Heart right ventricle (tissue), 16 donors: ENCODE measurements at regions not wholly inside any gene's neighbourhood (a gene's known extent, or its start where the extent isn't known, plus 50 kb on each side); places are given as distances from the start of the nearest gene placed in this dataset.

Experiments used
- ATAC-seq, 8 donors: fragments of 200-7000 bp; cut with Tn5 transposase; one replicate each; pipeline ENCODE4 v1.9.1; 2020; ENCODE audit warnings: mild to moderate bottlenecking in 8 of 8, moderate library complexity in 8 of 8, moderate number of reproducible peaks in 1 of 8
- DNase-seq, 2 donors: peaks; one replicate each; pipeline ENCODE4 v3.0.0-alpha.2; 2020
- H3K27ac ChIP-seq, 10 donors: fragments of 200-600 bp; sonication (generic) in 2 of 10; one replicate each; pipeline versions ENCODE4 v1.5.0 to v1.8.0; 2020 to 2022; ENCODE audit warnings: mild to moderate bottlenecking in 3 of 10
- H3K27me3 ChIP-seq, 7 donors: fragments of 200-600 bp; one replicate each; pipeline ENCODE4 v1.8.0; 2021 to 2022; ENCODE audit warnings: mild to moderate bottlenecking in 2 of 7
- H3K36me3 ChIP-seq, 9 donors: fragments of 200-600 bp; sonication (generic) in 1 of 9; one replicate each; pipeline versions ENCODE4 v1.5.0 to v1.8.0; 2020 to 2022; ENCODE audit warnings: mild to moderate bottlenecking in 2 of 9
- H3K4me1 ChIP-seq, 9 donors: fragments of 200-600 bp; sonication (generic) in 1 of 9; one replicate each; pipeline versions ENCODE4 v1.5.0 to v1.8.0; 2020 to 2022; ENCODE audit warnings: mild to moderate bottlenecking in 4 of 9
- H3K4me3 ChIP-seq, 10 donors: fragments of 200-600 bp; sonication (generic) in 2 of 10; one replicate each; pipeline versions ENCODE4 v1.5.0 to v1.8.0; 2020 to 2022; ENCODE audit warnings: mild to moderate bottlenecking in 7 of 10, moderate library complexity in 2 of 10
- H3K9me3 ChIP-seq, 11 donors: fragments of 200-600 bp in 10 of 11; sonication (generic) in 2 of 11; one replicate each; pipeline versions ENCODE4 v1.5.0 to v1.8.0; 2013 to 2022; ENCODE audit warnings: mild to moderate bottlenecking in 2 of 11, control low read depth in 1 of 11, moderate library complexity in 1 of 11
- CTCF ChIP-seq, 9 donors: fragments of 200-600 bp; sonication (generic) in 2 of 9; IDR thresholded peaks; one replicate each; pipeline versions ENCODE4 v1.5.0 to v1.8.0; 2021 to 2022; ENCODE audit warnings: antibody characterized with exemption in 9 of 9, mild to moderate bottlenecking in 5 of 9, moderate library complexity in 1 of 9
- WGBS, 2 donors: extraction: QIAGEN DNeasy Blood & Tissue Kit; methylation state at CpG; one replicate each; pipeline ENCODE4 v1.1.7; 2013; ENCODE audit warnings: inconsistent platforms in 1 of 2; 5-methylcytosine and 5-hydroxymethylcytosine counted together
- intact Hi-C, 10 donors: fragments of 100-400 bp; cut with DNase I; formaldehyde crosslinking; loops; one replicate each; pipeline versions ENCODE4 v1.11.1 to v1.14.2; 2022
- donor health status: Arrhythmogenic right ventricular cardiomyopathy.
- donor health status: ischemic (EF 13 %, LVEDD 7.1; RV severe dilation, severe dysfunction).
- donor health status: healthy with polysubstance abuse.
- donor health status: DM: no; HTN: yes; CAD: no.
- donor health status: DM: no; HTN: no; CAD: no.
- donor health status: ischemic (EF 25% LVEDD 6.9; RV normal size, moderate dysfunction).
- donor health status: ischemic (EF 25% LVEDD 5.7; RV mildly dilated, moderate dysfunction).
- donor health status: healthy.
- donor health status: DM: yes; HTN: yes; CAD: no.
- donor health status: Ischemic cardiomyopathy.
- donor health status: ischemic (EF 35%, LVEDD 5.7; RV mildly dilated, moderate dysfunction).
- donor health status: nonischemic (EF 11% LVEDD 7.7; RV severe dilation, severe dysfunction).
- donor health status: DM: yes; HTN: yes; CAD: no.
- donor health status: PGD.
- donor health status: ischemic (EF 29% LVEDD 5.4; RV normal size, mild dysfunction).
- donor health status: nonischemic (EF 23%, LVEDD 6.1; RV moderate dilation, normal function).

DNA sequence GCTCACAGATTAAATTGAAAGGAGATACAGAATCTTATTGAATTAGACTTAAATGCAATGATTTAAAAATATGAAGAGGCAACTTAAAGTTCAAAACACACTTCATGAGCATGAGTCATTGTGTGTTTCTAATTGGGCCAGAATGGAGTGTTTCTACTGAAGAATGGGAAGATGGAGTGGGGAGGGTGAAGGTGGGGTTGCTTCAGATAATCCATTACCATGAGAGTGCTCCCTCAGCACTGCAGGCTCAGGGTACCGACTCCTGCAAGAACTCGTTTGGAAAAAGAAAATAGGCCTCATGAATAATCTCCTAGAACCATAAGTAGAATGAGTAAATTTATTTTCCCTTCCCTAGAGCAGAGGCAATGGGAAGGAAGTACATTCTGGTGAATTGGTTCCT, 372.8 kb downstream of the TOX3 start:
- TF ChIP-seq CTCF (IDR thresholded peaks at IDR 0.05), result no peak
- Histone ChIP-seq H3K9me3 (peaks cover 0 to 4% (median 0%) of the 10 kb centered on the region in 11 donors), H3K36me3 (no peaks in the 10 kb centered on the region), H3K4me1 (no peaks in the 10 kb centered on the region), H3K27me3 (no peaks in the 10 kb centered on the region), H3K27ac (no peak overlapping the region), H3K4me3 (no peak overlapping the region)
- 78 to 88% methylated on average over 2 of the region's 2 CpGs for WGBS, 2 donors
- intact Hi-C loops, result no loop called here
- ATAC-seq, result no peak
- DNase-seq, result no peak

GRCh38 chr16:52171481-52171880, 375.5 kb downstream of the TOX3 start:
- Histone ChIP-seq H3K36me3 (no peaks in the 10 kb centered on the region), H3K4me3 (no peak overlapping the region), H3K27ac (no peak overlapping the region), H3K9me3 (peaks cover 0 to 4% (median 0%) of the 10 kb centered on the region in 11 donors), H3K27me3 (no peaks in the 10 kb centered on the region), H3K4me1 (no peaks in the 10 kb centered on the region)
- intact Hi-C loops, result no loop called here
- no peak for ATAC-seq
- no peak for TF ChIP-seq CTCF (IDR thresholded peaks at IDR 0.05)
- DNase-seq, result no peak

DNA sequence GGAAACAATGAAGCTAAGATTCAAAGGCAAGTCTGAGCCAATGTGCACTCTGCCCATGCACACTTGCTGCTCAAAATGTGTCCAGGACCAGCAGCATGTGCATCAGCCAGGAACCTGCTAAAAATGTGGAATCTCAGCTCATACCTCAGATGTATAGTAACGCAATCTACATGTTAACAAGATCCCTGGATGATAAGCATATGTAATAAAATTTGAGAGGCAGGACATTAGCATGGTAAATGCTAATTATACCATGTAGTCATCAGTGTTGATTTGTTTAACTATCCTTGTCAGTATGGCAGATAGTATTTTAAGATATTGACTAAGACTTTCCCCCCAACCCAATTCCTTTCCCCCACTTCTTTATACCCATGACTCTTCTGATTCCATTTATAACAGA, 379.6 kb downstream of the TOX3 start:
- H3K36me3 ChIP-seq, result no peaks in the 10 kb centered on the region
- WGBS, 2 donors, result 42 to 79% methylated on average over 1 of the region's 1 CpG
- no peaks in the 10 kb centered on the region for H3K27me3 ChIP-seq
- DNase-seq (no peak), ATAC-seq (no peak)
- H3K9me3 ChIP-seq, result peaks cover 0 to 6% (median 0%) of the 10 kb centered on the region in 11 donors
- H3K27ac ChIP-seq, result no peak overlapping the region
- H3K4me1 ChIP-seq, result no peaks in the 10 kb centered on the region
- TF ChIP-seq CTCF (IDR thresholded peaks at IDR 0.05), result no peak
- intact Hi-C loops, result no loop called here
- H3K4me3 ChIP-seq, result no peak overlapping the region

DNA sequence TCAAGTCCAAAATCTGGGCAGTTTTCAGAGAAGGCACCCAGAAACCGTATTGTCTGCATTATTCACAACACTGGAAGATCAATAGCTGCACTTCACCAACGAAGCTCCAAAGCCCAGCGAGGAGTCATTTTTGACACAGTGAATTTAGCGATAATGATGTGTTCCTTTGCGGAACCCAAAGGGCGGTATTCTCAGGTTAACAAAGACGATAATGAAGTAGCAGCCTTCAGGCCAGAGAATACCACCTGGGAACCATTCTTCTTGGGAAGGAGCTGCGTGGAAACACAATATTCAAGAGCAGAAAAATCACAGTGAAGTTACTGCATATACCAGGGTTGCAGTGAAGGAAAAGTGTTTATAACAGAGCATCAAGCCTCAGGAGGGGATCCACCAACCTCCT, 381.0 kb downstream of the TOX3 start:
- intact Hi-C loops, result no loop called here
- H3K4me3 ChIP-seq, result no peak overlapping the region
- H3K27me3 ChIP-seq, result no peaks in the 10 kb centered on the region
- H3K36me3 ChIP-seq, result no peaks in the 10 kb centered on the region
- no peak for TF ChIP-seq CTCF (IDR thresholded peaks at IDR 0.05)
- no peak for ATAC-seq
- peaks cover 0 to 6% (median 0%) of the 10 kb centered on the region in 11 donors for H3K9me3 ChIP-seq
- no peaks in the 10 kb centered on the region for H3K4me1 ChIP-seq
- no peak overlapping the region for H3K27ac ChIP-seq
- DNase-seq, result no peak
- WGBS, 2 donors, result 77 to 82% methylated on average over 8 of the region's 8 CpGs

DNA sequence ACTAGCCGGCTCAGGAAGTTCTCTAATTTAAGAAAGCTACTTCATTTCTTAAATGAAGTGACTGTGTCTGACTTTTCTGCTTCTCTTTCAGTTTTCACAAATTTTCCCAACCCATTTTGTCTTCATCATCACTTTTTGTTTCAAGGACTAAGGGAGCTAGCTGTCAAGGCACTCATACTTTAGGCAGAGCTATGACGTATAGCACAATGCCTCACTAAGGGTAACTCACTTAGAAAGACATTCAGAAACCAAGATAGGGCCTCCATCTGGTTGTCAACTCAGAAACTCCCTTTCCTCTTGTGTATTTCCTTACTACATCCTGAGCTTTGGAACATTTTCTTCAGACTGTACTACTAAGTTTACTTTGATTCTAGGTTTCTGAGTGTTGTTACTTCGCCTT, 397.9 kb downstream of the TOX3 start:
- peak overlapping the region in 3 of 10 donors; percentile 15 to 52 (median 35) for H3K27ac ChIP-seq
- intact Hi-C loops, result no loop called here
- H3K36me3 ChIP-seq, result no peaks in the 10 kb centered on the region
- no peaks in the 10 kb centered on the region for H3K9me3 ChIP-seq
- no peak overlapping the region for H3K4me3 ChIP-seq
- ATAC-seq (peak in 5 of 8 donors; percentile 20 to 72 (median 64)), DNase-seq (no peak)
- WGBS, 2 donors, result 40 to 43% methylated on average over 3 of the region's 3 CpGs
- no peak for TF ChIP-seq CTCF (IDR thresholded peaks at IDR 0.05)
- H3K4me1 ChIP-seq, result no peaks in the 10 kb centered on the region
- no peaks in the 10 kb centered on the region for H3K27me3 ChIP-seq
